GM08714 (cell line): ENCODE measurements at regions not wholly inside any gene's neighbourhood (a gene's known extent, or its start where the extent isn't known, plus 50 kb on each side); places are given as distances from the start of the nearest gene placed in this dataset.

Source experiments
- H3K4me3 ChIP-seq: fragments of 200-500 bp; sonication (Bioruptor generic); 2 replicates; pipeline ENCODE4 v1.5.1; 2014; ENCODE audit warnings: mild to moderate bottlenecking, low read length, inconsistent platforms
- ZNF274 ChIP-seq: IDR thresholded peaks from 2 replicates; pipeline ENCODE4 v1.6.1; 2012; ENCODE audit warnings: mild to moderate bottlenecking, low read depth, low read length

GRCh38 chr13:73146707-73147106 is 87.9 kb downstream of the KLF5 start:
- no peak overlapping the region for H3K4me3 ChIP-seq
- no peak for TF ChIP-seq ZNF274

- no peak overlapping the region for H3K4me3 ChIP-seq
- TF ChIP-seq ZNF274, result no peak
These were observed 83.3 kb downstream of the KLF5 start for GRCh38 chr13:73142071-73142470.

DNA sequence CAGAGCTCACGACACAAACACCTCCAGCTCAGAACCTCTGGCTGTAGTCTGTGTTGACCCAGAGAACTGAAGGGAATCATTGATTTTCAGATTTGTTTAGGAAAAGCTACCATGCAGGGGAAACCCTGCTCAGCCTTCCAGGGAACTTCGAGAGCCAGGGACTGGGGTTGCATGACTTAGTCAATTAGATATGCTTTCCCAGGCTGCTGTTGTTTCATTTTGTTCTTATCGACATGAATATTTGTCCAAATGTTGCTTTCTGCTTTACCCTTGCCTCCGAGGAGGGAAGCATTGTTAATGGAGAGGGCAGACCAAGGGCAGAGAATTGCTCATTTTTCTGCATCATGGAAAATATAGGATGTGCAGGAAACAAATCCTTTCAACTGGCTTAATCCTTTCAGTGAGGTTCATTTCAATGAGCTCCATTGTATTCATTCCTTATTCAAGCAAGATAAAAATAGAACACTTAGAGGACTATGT is 82.5 kb downstream of the KLF5 start:
- TF ChIP-seq ZNF274, result no peak
- no peak overlapping the region for H3K4me3 ChIP-seq

DNA sequence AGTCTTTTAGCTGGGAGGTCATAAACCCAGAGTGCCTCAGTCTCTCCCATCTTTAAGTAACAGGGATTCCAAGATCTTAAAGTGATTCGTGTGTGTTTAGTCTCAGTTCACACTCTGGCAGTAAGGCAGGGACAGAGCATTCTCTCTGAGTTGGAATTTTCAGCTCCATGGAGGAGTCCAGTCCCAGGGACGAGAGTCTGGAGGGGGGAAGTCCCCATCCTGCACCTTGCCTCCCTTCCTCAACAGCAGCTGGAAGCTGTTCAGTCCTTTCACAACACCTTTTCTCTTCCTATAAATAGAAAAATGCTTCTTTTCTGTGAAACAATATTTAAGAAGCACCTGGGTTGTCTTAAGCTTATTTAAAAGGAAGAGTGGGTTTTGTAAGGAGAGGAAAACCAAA is 82.0 kb downstream of the KLF5 start:
- TF ChIP-seq ZNF274, result no peak

GRCh38 chr13:73138638-73139491 is 80.1 kb downstream of the KLF5 start:
- no peak overlapping the region for H3K4me3 ChIP-seq
- no peak for TF ChIP-seq ZNF274

More for the DNA sequence above, 82.0 kb downstream of the KLF5 start:
- H3K4me3 ChIP-seq, result no peak overlapping the region

GRCh38 chr13:73138276-73138637 is 79.5 kb downstream of the KLF5 start:
- TF ChIP-seq ZNF274, result no peak
- no peak overlapping the region for H3K4me3 ChIP-seq

DNA sequence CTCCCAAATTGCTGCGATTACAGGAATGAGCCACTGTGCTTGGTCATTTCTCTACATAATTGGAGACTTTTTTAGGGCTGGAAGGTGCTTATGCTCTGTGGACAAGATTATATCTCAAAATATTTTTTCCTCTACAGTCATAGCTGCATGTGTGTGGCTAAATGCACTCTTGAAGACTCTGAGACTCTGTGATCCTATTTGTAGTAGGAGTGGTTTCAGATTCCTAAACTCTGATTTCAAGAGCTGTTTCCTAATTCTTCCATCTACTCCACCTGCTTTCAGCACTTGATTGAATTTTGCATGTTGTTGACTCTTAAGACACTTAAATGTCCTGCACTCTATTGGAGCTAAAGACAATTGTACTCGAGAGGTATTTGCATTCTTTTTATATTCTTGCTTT is 78.0 kb downstream of the KLF5 start:
- H3K4me3 ChIP-seq, result no peak overlapping the region
- TF ChIP-seq ZNF274, result no peak

DNA sequence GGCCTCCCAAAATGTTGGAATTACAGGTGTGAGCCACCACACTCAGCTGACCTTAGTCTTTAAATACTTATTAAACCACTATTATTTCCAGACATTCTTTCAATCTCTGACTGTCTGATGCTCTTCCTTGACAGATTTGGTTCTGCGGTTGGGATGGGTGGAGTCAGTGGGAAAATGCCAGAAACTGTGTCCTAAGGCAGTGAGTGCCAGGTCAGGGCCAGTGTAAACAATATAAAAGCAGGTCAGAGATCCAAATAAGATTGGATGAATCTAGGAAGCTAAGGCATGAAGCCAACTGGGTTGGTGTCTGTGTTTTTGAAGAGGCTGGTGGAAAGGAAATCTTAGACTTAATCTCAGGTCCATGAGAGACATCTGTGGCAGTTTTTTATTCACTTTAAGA is 74.7 kb downstream of the KLF5 start:
- TF ChIP-seq ZNF274, result no peak
- H3K4me3 ChIP-seq, result no peak overlapping the region

GRCh38 chr13:73131247-73131646 is 72.4 kb downstream of the KLF5 start:
- TF ChIP-seq ZNF274, result no peak
- no peak overlapping the region for H3K4me3 ChIP-seq

DNA sequence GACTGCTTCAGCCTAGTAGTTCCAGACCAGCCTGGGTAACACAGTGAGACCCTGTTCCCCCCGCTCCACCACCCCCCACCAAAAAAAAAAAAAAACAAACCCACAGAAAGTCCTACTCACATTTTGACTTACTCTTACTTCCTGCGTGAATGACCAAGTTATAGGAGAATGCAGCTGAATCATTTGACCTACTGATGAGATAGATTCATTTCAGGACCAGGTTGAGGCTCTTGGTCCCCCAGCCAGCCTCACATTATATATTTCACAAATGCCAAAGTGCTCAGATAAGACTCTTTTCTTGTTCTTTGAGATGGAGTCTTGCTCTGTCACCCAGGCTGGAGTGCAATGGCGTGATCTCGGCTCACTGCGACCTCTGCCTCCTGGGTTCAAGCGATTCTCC is 70.2 kb downstream of the KLF5 start:
- no peak for TF ChIP-seq ZNF274
- H3K4me3 ChIP-seq, result no peak overlapping the region
